A549 (cell line): ENCODE measurements at regions not wholly inside any gene's neighbourhood (a gene's known extent, or its start where the extent isn't known, plus 50 kb on each side); places are given as distances from the start of the nearest gene placed in this dataset.

Experiments
- ATAC-seq, 2 experiments: fragments of 200-7000 bp in 1 of 2; fragments of >200 bp in 1 of 2; cut with Nextera tagmentation in 1 of 2; cut with Tn5 transposase in 1 of 2; 3 replicates each; pipeline versions ENCODE4 v1.8.0 to v1.9.1; 2018 to 2020; ENCODE audit warnings: mild to moderate bottlenecking in 1 of 2, moderate library complexity in 1 of 2
- CTCF ChIA-PET: fragments of 300-600 bp; sonication (Branson Sonifier 250); formaldehyde crosslinking; extraction: SDS; loops from one replicate; lab custom pipeline; 2021; ENCODE audit warnings: antibody characterized with exemption, inconsistent platforms; lab: Yijun Ruan, JAX
- POLR2A ChIA-PET: fragments of 350-600 bp; formaldehyde crosslinking; extraction: SDS; loops from one replicate; lab custom pipeline; 2021; ENCODE audit warnings: antibody characterized with exemption, inconsistent platforms; lab: Yijun Ruan, JAX
- DNase-seq, 2 experiments: peaks; one replicate each; pipeline versions ENCODE4 v3.0.0 to v3.0.0-alpha.2; 2011 to 2016; ENCODE audit warnings: low read depth in 1 of 2, low spot score in 1 of 2
- FAIRE-seq: peaks from 2 replicates; lab custom pipeline; 2011; peaks lifted over from hg19 to GRCh38; lab: Jason Lieb, UNC
- H3K27ac ChIP-seq, 2 experiments: fragments of >200 bp; sonication (Bioruptor Twin); formaldehyde crosslinking; 3 replicates each; pipeline ENCODE4 v1.5.1; 2016 to 2017
- H3K4me1 ChIP-seq: fragments of >200 bp; sonication (Bioruptor Twin); formaldehyde crosslinking; 3 replicates; pipeline ENCODE4 v1.6.1; 2016
- H3K4me2 ChIP-seq: fragments of >200 bp; sonication (Bioruptor Twin); formaldehyde crosslinking; 3 replicates; pipeline ENCODE4 v1.6.1; 2016
- H3K4me3 ChIP-seq: fragments of >200 bp; sonication (Bioruptor Twin); formaldehyde crosslinking; 3 replicates; pipeline ENCODE4 v1.5.1; 2016
- H3K9me3 ChIP-seq: fragments of >200 bp; sonication (Bioruptor Twin); formaldehyde crosslinking; 3 replicates; pipeline ENCODE4 v1.6.1; 2016
- CBX2 ChIP-seq: fragments of 200-600 bp; sonication (generic); IDR thresholded peaks from 2 replicates; pipeline ENCODE4 v1.6.1; 2016; ENCODE audit warnings: low read depth, mild to moderate bottlenecking, borderline replicate concordance
- CHD4 ChIP-seq: fragments of 200-600 bp; sonication (generic); IDR thresholded peaks from 2 replicates; pipeline ENCODE4 v1.6.1; 2016; ENCODE audit warnings: antibody characterized with exemption, mild to moderate bottlenecking, borderline replicate concordance
- E2F6 ChIP-seq: IDR thresholded peaks from 2 replicates; pipeline ENCODE4 v1.6.1; 2012; ENCODE audit warnings: low read depth, borderline replicate concordance
- EHMT2 ChIP-seq: fragments of 200-600 bp; sonication (generic); IDR thresholded peaks from 2 replicates; pipeline ENCODE4 v1.6.1; 2016; ENCODE audit warnings: antibody characterized with exemption, low read depth, mild to moderate bottlenecking, moderate library complexity
- EP300 ChIP-seq, 2 experiments: fragments of >200 bp; sonication (Bioruptor Twin); formaldehyde crosslinking; IDR thresholded peaks; 2 replicates in 1 of 2; 3 replicates in 1 of 2; pipeline ENCODE4 v1.6.1; 2016 to 2017
- ESRRA ChIP-seq: fragments of 150-350 bp; IDR thresholded peaks from 2 replicates; pipeline ENCODE4 v1.6.1; 2014; ENCODE audit warnings: mild to moderate bottlenecking, low read length, borderline replicate concordance
- HDAC2 ChIP-seq: fragments of 200-600 bp; sonication (generic); IDR thresholded peaks from 2 replicates; pipeline ENCODE4 v1.6.1; 2016
- HEYL ChIP-seq: fragments of 250-450 bp; sonication (Bioruptor Pico); IDR thresholded peaks from 2 replicates; pipeline ENCODE4 v1.8.0; 2021; ENCODE audit warnings: mild to moderate bottlenecking, moderate library complexity
- HMGXB4 ChIP-seq: fragments of 250-450 bp; sonication (Bioruptor Pico); IDR thresholded peaks from 2 replicates; pipeline ENCODE4 v1.5.0; 2021; ENCODE audit warnings: mild to moderate bottlenecking, moderate library complexity, borderline replicate concordance
- KDM5A ChIP-seq: fragments of 200-600 bp; sonication (generic); IDR thresholded peaks from 2 replicates; pipeline ENCODE4 v1.6.1; 2016; ENCODE audit warnings: antibody characterized with exemption, mild to moderate bottlenecking
- MAZ ChIP-seq: fragments of 150-350 bp; IDR thresholded peaks from 2 replicates; pipeline ENCODE4 v1.6.1; 2014; ENCODE audit warnings: antibody characterized with exemption, low read depth, low read length, borderline replicate concordance
- NPAS2 ChIP-seq: fragments of 250-450 bp; sonication (Bioruptor Pico); IDR thresholded peaks from 2 replicates; pipeline ENCODE4 v1.8.0; 2022; ENCODE audit warnings: mild to moderate bottlenecking, moderate library complexity, borderline replicate concordance
- PBX3 ChIP-seq: IDR thresholded peaks from 2 replicates; pipeline ENCODE4 v1.6.1; 2012
- REST ChIP-seq: fragments of 200-600 bp; sonication (generic); IDR thresholded peaks from 2 replicates; pipeline ENCODE4 v1.6.1; 2016; ENCODE audit warnings: antibody characterized with exemption, mild to moderate bottlenecking, moderate library complexity
- RNF2 ChIP-seq: fragments of 200-600 bp; sonication (generic); IDR thresholded peaks from 2 replicates; pipeline ENCODE4 v1.6.1; 2016; ENCODE audit warnings: low read depth, mild to moderate bottlenecking, antibody characterized with exemption, moderate library complexity, borderline replicate concordance
- SREBF2 ChIP-seq: fragments of 450-650 bp; IDR thresholded peaks from 2 replicates; pipeline ENCODE4 v1.6.1; 2014; ENCODE audit warnings: mild to moderate bottlenecking, moderate library complexity
- TFCP2L1 ChIP-seq: fragments of 250-450 bp; sonication (Bioruptor Pico); IDR thresholded peaks from 2 replicates; pipeline ENCODE4 v1.5.0; 2021; ENCODE audit warnings: mild to moderate bottlenecking
- TP53 ChIP-seq: fragments of 250-450 bp; sonication (Bioruptor Pico); IDR thresholded peaks from 2 replicates; pipeline ENCODE4 v1.5.0; 2021; ENCODE audit warnings: mild to moderate bottlenecking, moderate library complexity
- USF2 ChIP-seq: fragments of 450-650 bp; IDR thresholded peaks from 2 replicates; pipeline ENCODE4 v1.6.1; 2014; ENCODE audit warnings: antibody characterized with exemption
- ZSCAN20 ChIP-seq: fragments of 250-450 bp; sonication (Bioruptor Pico); IDR thresholded peaks from 2 replicates; pipeline ENCODE4 v1.8.0; 2022; ENCODE audit warnings: mild to moderate bottlenecking, moderate library complexity
- WGBS: methylation state at CpG from one replicate; pipeline ENCODE4 v1.1.6; 2017; ENCODE audit errors: missing lambda C conversion rate; 5-methylcytosine and 5-hydroxymethylcytosine counted together

GRCh38 chr4:19958848-19959247 lies 292.9 kb upstream of the SLIT2 start:
- no peak overlapping the region for H3K4me3 ChIP-seq
- no peak for FAIRE-seq
- no peak for ATAC-seq
- ChIA-PET CTCF (no interaction called here), POLR2A (no interaction called here)
- DNase-seq: no peak
- H3K9me3 ChIP-seq: no peaks in the 10 kb centered on the region
- no peak overlapping the region for H3K4me2 ChIP-seq
- TF ChIP-seq ESRRA (no peak), PBX3 (no peak), NPAS2 (no peak), HEYL (CRISPR knock-in tag) (no peak), RNF2 (no peak), USF2 (no peak), HMGXB4 (CRISPR knock-in tag) (no peak), TFCP2L1 (CRISPR knock-in tag) (no peak), ZSCAN20 (no peak), TP53 (no peak), KDM5A (no peak), EP300 (IDR thresholded peaks at IDR 0.05) (no peak)
- WGBS: 4% methylated on average over 2 of the region's 2 CpGs
- H3K27ac ChIP-seq: no peak overlapping the region
- H3K4me1 ChIP-seq: no peaks in the 10 kb centered on the region

GRCh38 chr4:19947349-19947748 lies 304.4 kb upstream of the SLIT2 start:
- DNase-seq (no peak), ATAC-seq (no peak), FAIRE-seq (no peak)
- H3K9me3 ChIP-seq: no peaks in the 10 kb centered on the region
- ChIA-PET POLR2A (no interaction called here), CTCF (no interaction called here)
- no peak overlapping the region for H3K4me2 ChIP-seq
- no peak overlapping the region for H3K27ac ChIP-seq
- H3K4me3 ChIP-seq: no peak overlapping the region
- 0% methylated on average over 1 of the region's 1 CpG for WGBS
- TF ChIP-seq MAZ: no peak
- TF ChIP-seq HDAC2: no peak
- TF ChIP-seq CHD4: no peak
- TF ChIP-seq REST: no peak
- no peak for TF ChIP-seq E2F6
- TF ChIP-seq CBX2: no peak
- no peak for TF ChIP-seq SREBF2
- TF ChIP-seq EHMT2: no peak
- no peaks in the 10 kb centered on the region for H3K4me1 ChIP-seq
